MM.1S (cell line): ENCODE measurements at regions not wholly inside any gene's neighbourhood (a gene's known extent, or its start where the extent isn't known, plus 50 kb on each side); places are given as distances from the start of the nearest gene placed in this dataset.

Source experiments
- DNase-seq: peaks from one replicate; pipeline ENCODE4 v3.0.0-alpha.2; 2015
- H2AFZ ChIP-seq: fragments of 300-600 bp; sonication (generic); 2 replicates; pipeline ENCODE4 v1.6.0; 2016; ENCODE audit warnings: antibody characterized with exemption, low read length
- H3F3A ChIP-seq: fragments of 300-600 bp; sonication (generic); 2 replicates; pipeline ENCODE4 v1.6.1; 2016; ENCODE audit warnings: mild to moderate bottlenecking, antibody characterized with exemption, low read length, moderate library complexity, mixed read lengths; ENCODE audit not compliant: insufficient read depth
- H3K27ac ChIP-seq: fragments of 300-600 bp; sonication (generic); 2 replicates; pipeline ENCODE4 v1.5.1; 2016; ENCODE audit warnings: mild to moderate bottlenecking, low read length
- H3K27me3 ChIP-seq: fragments of 300-600 bp; sonication (generic); replicated peaks from 2 replicates; pipeline ENCODE4 v1.6.0; 2016; ENCODE audit warnings: low read length; ENCODE audit not compliant: insufficient read depth
- H3K36me3 ChIP-seq: fragments of 300-600 bp; sonication (generic); replicated peaks from 2 replicates; pipeline ENCODE4 v1.6.1; 2016; ENCODE audit warnings: mild to moderate bottlenecking, low read length, mixed read lengths; ENCODE audit not compliant: insufficient read depth
- H3K4me1 ChIP-seq: fragments of 300-600 bp; sonication (generic); 2 replicates; pipeline ENCODE4 v1.6.1; 2016; ENCODE audit warnings: low read length, mixed read lengths
- H3K4me2 ChIP-seq: fragments of 300-600 bp; sonication (generic); 2 replicates; pipeline ENCODE4 v1.6.0; 2016; ENCODE audit warnings: low read depth, low read length
- H3K4me3 ChIP-seq: fragments of 300-600 bp; sonication (generic); 2 replicates; pipeline ENCODE4 v1.5.1; 2016; ENCODE audit warnings: low read length, mixed read lengths
- H3K79me2 ChIP-seq: fragments of 300-600 bp; sonication (generic); 2 replicates; pipeline ENCODE4 v1.6.1; 2016; ENCODE audit warnings: mixed run types, low read length, mixed read lengths
- H3K9ac ChIP-seq: fragments of 300-600 bp; sonication (generic); 2 replicates; pipeline ENCODE4 v1.6.1; 2016; ENCODE audit warnings: low read length, mixed read lengths
- H3K9me2 ChIP-seq: fragments of 300-600 bp; sonication (generic); replicated peaks from 2 replicates; pipeline ENCODE4 v1.6.1; 2016; ENCODE audit warnings: mild to moderate bottlenecking, low read length, mixed read lengths; ENCODE audit not compliant: insufficient read depth
- H3K9me3 ChIP-seq: fragments of 300-600 bp; sonication (generic); replicated peaks from 2 replicates; pipeline ENCODE4 v1.6.1; 2016; ENCODE audit warnings: mild to moderate bottlenecking, low read length, mixed read lengths; ENCODE audit not compliant: insufficient read depth
- H4K20me1 ChIP-seq: fragments of 300-600 bp; sonication (generic); 2 replicates; pipeline ENCODE4 v1.6.1; 2016; ENCODE audit warnings: mild to moderate bottlenecking, low read length, moderate library complexity, mixed read lengths; ENCODE audit not compliant: insufficient read depth
- CTCF ChIP-seq: fragments of 300-600 bp; sonication (generic); IDR thresholded peaks from 2 replicates; pipeline ENCODE4 v1.5.1; 2016; ENCODE audit warnings: antibody characterized with exemption, low read length, mixed read lengths
- EZH2 ChIP-seq: fragments of 300-600 bp; sonication (generic); optimal IDR thresholded peaks from 2 replicates; pipeline ENCODE3; 2017; ENCODE audit warnings: low read depth, mild to moderate bottlenecking, antibody characterized with exemption, low read length, mixed read lengths
- EZH2phosphoT487 ChIP-seq: fragments of 300-600 bp; sonication (generic); IDR thresholded peaks from 2 replicates; pipeline ENCODE4 v1.6.1; 2018; ENCODE audit warnings: antibody characterized with exemption, low read length

DNA sequence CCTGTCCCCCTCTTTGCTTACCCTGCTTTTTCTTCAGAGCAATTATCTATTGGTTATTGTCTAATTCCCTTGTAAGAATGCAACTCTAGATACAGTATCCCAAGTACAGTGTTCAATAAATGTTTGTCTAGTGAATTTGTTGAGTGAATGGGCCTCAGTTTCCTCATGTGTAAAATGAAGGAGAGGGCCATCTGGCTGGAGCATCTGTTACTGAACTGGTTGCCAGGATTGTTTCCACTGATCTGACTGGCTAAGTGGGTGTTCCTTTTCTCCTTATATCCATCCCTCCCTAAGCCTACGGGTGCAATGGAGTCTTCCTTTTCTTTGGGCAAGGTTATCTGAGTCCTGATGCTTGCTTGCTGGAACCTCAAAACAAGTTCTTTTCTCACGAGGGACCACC lies 185.2 kb upstream of the RPS6KA3 start:
- Histone ChIP-seq H3K4me3 (no peak overlapping the region), H3K9me3 (no peaks in the 10 kb centered on the region), H3K4me1 (peaks cover 7% of the 10 kb centered on the region; the same call in 1 of the 2 replicates), H3K36me3 (no peaks in the 10 kb centered on the region), H3K9ac (no peak overlapping the region), H3K4me2 (peak overlapping the region; percentile 73; the same call in 1 of the 2 replicates), H3K79me2 (no peaks in the 10 kb centered on the region), H3F3A (peaks cover 6% of the 10 kb centered on the region; the same call in 1 of the 2 replicates), H3K9me2 (no peaks in the 10 kb centered on the region), H2AFZ (0 out of 2 replicates have a peak overlapping the region, but pooled peaks have one; percentile 48), H4K20me1 (no peaks in the 10 kb centered on the region), H3K27ac (no peak overlapping the region), H3K27me3 (no peaks in the 10 kb centered on the region)
- no peak for TF ChIP-seq EZH2
- no peak for DNase-seq

- no peaks in the 10 kb centered on the region for H4K20me1 ChIP-seq
- H3K9me3 ChIP-seq = no peaks in the 10 kb centered on the region
- peak overlapping the region; percentile 46; the same call in 1 of the 2 replicates for H3K4me2 ChIP-seq
- H3K36me3 ChIP-seq = no peaks in the 10 kb centered on the region
- H3K4me3 ChIP-seq = no peak overlapping the region
- H3K27me3 ChIP-seq = no peaks in the 10 kb centered on the region
- H3K9me2 ChIP-seq = no peaks in the 10 kb centered on the region
- H3F3A ChIP-seq = no peaks in the 10 kb centered on the region
- no peaks in the 10 kb centered on the region for H3K79me2 ChIP-seq
- no peak for TF ChIP-seq CTCF
- no peak for TF ChIP-seq EZH2phosphoT487
- no peak for TF ChIP-seq EZH2
- no peak overlapping the region for H3K27ac ChIP-seq
- H3K9ac ChIP-seq = no peak overlapping the region
- peak; percentile 28 for DNase-seq
- no peak overlapping the region for H2AFZ ChIP-seq
- peaks cover 9% of the 10 kb centered on the region; the same call in 1 of the 2 replicates for H3K4me1 ChIP-seq
Observed at GRCh38 chrX:20445109-20445508, 178.4 kb upstream of the RPS6KA3 start.

- Histone ChIP-seq H3F3A (0 out of 2 replicates have a peak, but pooled peaks cover 5% of the 10 kb centered on the region), H2AFZ (no peak overlapping the region), H3K27ac (no peak overlapping the region), H3K4me2 (no peak overlapping the region), H3K9me3 (no peaks in the 10 kb centered on the region), H3K9ac (no peak overlapping the region), H3K4me3 (no peak overlapping the region), H3K4me1 (peaks cover 16% of the 10 kb centered on the region), H3K36me3 (no peaks in the 10 kb centered on the region), H3K9me2 (no peaks in the 10 kb centered on the region), H3K79me2 (no peaks in the 10 kb centered on the region), H3K27me3 (no peaks in the 10 kb centered on the region), H4K20me1 (no peaks in the 10 kb centered on the region)
- TF ChIP-seq EZH2phosphoT487 (no peak), CTCF (peak; percentile 62), EZH2 (no peak)
- DNase-seq = peak; percentile 71
Observed at GRCh38 chrX:20442597-20442996, 175.9 kb upstream of the RPS6KA3 start.

DNA sequence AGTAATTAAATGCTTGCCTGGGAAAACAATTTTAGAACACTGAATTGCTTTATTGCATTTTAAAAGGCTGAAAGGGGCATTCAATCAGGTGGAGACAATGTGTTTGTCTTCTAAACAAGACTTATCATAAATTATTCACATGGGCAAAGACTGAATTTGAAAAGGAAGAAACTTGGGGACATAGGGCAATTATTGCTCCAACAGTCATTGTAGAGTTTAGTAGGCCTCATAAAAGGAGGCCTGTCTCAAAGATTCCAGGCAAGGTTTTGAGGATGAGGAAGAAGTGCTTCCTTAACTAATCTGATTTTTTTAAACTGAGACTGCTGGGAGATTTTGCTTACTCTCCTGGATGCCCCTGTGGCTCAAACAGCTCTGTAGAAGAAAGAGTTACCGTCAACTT lies 174.4 kb upstream of the RPS6KA3 start:
- H3K27me3 ChIP-seq = no peaks in the 10 kb centered on the region
- DNase-seq = no peak
- H3K4me1 ChIP-seq = peaks cover 21% of the 10 kb centered on the region
- no peaks in the 10 kb centered on the region for H3K36me3 ChIP-seq
- 0 out of 2 replicates have a peak, but pooled peaks cover 5% of the 10 kb centered on the region for H3F3A ChIP-seq
- H3K4me2 ChIP-seq = no peak overlapping the region
- no peak overlapping the region for H3K27ac ChIP-seq
- no peak overlapping the region for H3K4me3 ChIP-seq
- H3K9me2 ChIP-seq = no peaks in the 10 kb centered on the region
- no peak overlapping the region for H3K9ac ChIP-seq
- no peak for TF ChIP-seq EZH2
- H3K9me3 ChIP-seq = no peaks in the 10 kb centered on the region
- H4K20me1 ChIP-seq = no peaks in the 10 kb centered on the region
- H2AFZ ChIP-seq = no peak overlapping the region
- H3K79me2 ChIP-seq = no peaks in the 10 kb centered on the region
